MCF 10A (cell line): ENCODE measurements at regions not wholly inside any gene's neighbourhood (a gene's known extent, or its start where the extent isn't known, plus 50 kb on each side); places are given as distances from the start of the nearest gene placed in this dataset.
A peak's percentile ranks its signal among the peaks of the same experiment; 100 is the strongest.

ENCODE experiments used
- BruUV-seq: library from RNA; stranded (reverse); fragments of 400-500 nt; replicated peaks from 2 replicates; lab custom pipeline; 2021; lab: Mats Ljungman, UMichigan
- CTCF ChIA-PET: fragments of 300-600 bp; sonication (Branson Sonifier 250); formaldehyde crosslinking; extraction: SDS; loops from one replicate; lab custom pipeline; 2021; ENCODE audit warnings: antibody characterized with exemption, inconsistent platforms; lab: Yijun Ruan, JAX
- POLR2A ChIA-PET: fragments of 300-600, 350-650 bp; sonication (Branson Sonifier 250); formaldehyde crosslinking; extraction: SDS; loops from one replicate; lab custom pipeline; 2020; ENCODE audit warnings: antibody characterized with exemption, inconsistent platforms; lab: Yijun Ruan, JAX
- DNase-seq: peaks from one replicate; pipeline ENCODE4 v3.0.0-alpha.2; 2018; ENCODE audit not compliant: unreplicated experiment
- H3K27ac Mint-ChIP-seq: one replicate; pipeline ENCODE4 v1.8.0; 2022; ENCODE audit warnings: mild to moderate bottlenecking, low read depth, mixed read lengths; ENCODE audit not compliant: unreplicated experiment
- H3K27me3 Mint-ChIP-seq: one replicate; pipeline ENCODE4 v1.8.0; 2022; ENCODE audit warnings: mixed read lengths; ENCODE audit not compliant: insufficient read depth, unreplicated experiment
- H3K36me3 Mint-ChIP-seq: one replicate; pipeline ENCODE4 v1.8.0; 2022; ENCODE audit warnings: mild to moderate bottlenecking, moderate library complexity, mixed read lengths; ENCODE audit not compliant: insufficient read depth, unreplicated experiment
- H3K4me1 Mint-ChIP-seq: one replicate; pipeline ENCODE4 v1.8.0; 2022; ENCODE audit warnings: mixed read lengths; ENCODE audit not compliant: insufficient read depth, unreplicated experiment
- H3K4me3 Mint-ChIP-seq: one replicate; pipeline ENCODE4 v1.8.0; 2022; ENCODE audit warnings: mild to moderate bottlenecking, moderate library complexity, mixed read lengths; ENCODE audit not compliant: unreplicated experiment
- H3K9me3 Mint-ChIP-seq: one replicate; pipeline ENCODE4 v1.8.0; 2022; ENCODE audit warnings: mixed read lengths; ENCODE audit not compliant: unreplicated experiment
- CTCF ChIP-seq: fragments of 200-600 bp; IDR thresholded peaks from one replicate; pipeline ENCODE4 v1.8.0; 2022; ENCODE audit warnings: antibody characterized with exemption, mild to moderate bottlenecking; ENCODE audit not compliant: unreplicated experiment
- intact Hi-C: fragments of 100-400 bp; cut with micrococcal nuclease; formaldehyde crosslinking; loops from 2 replicates; pipeline ENCODE4 v1.14.1; 2022

DNA sequence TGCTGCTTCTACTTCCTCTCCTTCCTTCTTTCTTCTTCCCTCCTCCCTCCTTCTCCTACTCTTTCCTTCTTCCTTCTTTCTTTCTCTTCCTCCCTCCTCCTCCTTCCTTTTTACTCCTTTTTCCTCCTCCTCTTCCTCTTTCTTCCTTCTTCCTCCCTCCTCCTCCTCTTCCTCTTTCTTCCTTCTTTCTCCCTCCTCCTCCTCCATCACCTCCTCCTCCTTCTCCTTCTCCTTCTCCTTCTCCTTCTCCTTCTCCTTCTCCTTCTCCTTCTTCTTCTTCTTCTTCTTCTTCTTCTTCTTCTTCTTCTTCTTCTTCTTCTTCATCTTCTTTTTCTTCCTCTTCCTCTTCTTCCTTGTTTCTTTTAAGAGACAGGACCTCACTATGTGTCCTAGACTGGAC, 224.0 kb downstream of the NR2F2 start:
- DNase-seq: no peak
- BruUV-seq: no TSS peak
- Mint-ChIP-seq H3K9me3 (no peaks in the 10 kb centered on the region), H3K27me3 (peaks cover 11% of the 10 kb centered on the region), H3K4me3 (no peak overlapping the region), H3K36me3 (no peaks in the 10 kb centered on the region), H3K4me1 (no peaks in the 10 kb centered on the region), H3K27ac (no peak overlapping the region)
- POLR2A ChIA-PET: no interaction called here
- TF ChIP-seq CTCF: no peak
- CTCF ChIA-PET: no interaction called here
- intact Hi-C loops: no loop called here

GRCh38 chr15:96559087-96559486, 228.6 kb downstream of the NR2F2 start:
- no TSS peak for BruUV-seq
- peaks cover 8% of the 10 kb centered on the region for H3K4me1 Mint-ChIP-seq

DNA sequence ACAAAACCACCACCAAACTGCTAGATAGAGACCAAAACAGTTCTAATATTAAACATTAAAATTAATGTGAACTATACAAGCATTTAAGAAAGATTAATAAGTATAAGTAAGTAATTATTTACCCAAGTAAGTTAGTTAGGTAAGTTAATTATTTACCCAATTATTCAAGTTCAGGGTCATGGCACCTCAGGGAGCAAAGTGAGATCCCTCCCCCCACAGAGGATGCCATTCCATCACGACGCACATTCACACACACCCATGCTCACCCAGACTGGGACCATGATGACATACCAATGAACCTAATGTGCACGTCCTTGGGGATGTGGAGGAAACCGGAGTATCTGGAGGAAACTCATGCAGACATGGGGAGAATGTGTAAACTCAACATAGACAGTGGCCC, 229.1 kb downstream of the NR2F2 start:
- DNase-seq: no peak
- Mint-ChIP-seq H3K9me3 (no peaks in the 10 kb centered on the region), H3K4me3 (no peak overlapping the region), H3K27me3 (peaks cover 6% of the 10 kb centered on the region), H3K36me3 (no peaks in the 10 kb centered on the region), H3K27ac (no peak overlapping the region), H3K4me1 (peaks cover 12% of the 10 kb centered on the region)
- BruUV-seq: no TSS peak
- no peak for TF ChIP-seq CTCF
- intact Hi-C loops: no loop called here
- POLR2A ChIA-PET: no interaction called here
- CTCF ChIA-PET: no interaction called here

More at GRCh38 chr15:96559087-96559486, 228.6 kb downstream of the NR2F2 start:
- no peak for DNase-seq
- Mint-ChIP-seq H3K4me3 (no peak overlapping the region), H3K9me3 (no peaks in the 10 kb centered on the region), H3K27ac (no peak overlapping the region), H3K27me3 (peaks cover 11% of the 10 kb centered on the region), H3K36me3 (no peaks in the 10 kb centered on the region)
- ChIA-PET CTCF (no interaction called here), POLR2A (no interaction called here)
- intact Hi-C loops: no loop called here
- TF ChIP-seq CTCF: no peak

- Mint-ChIP-seq H3K27me3 (no peaks in the 10 kb centered on the region), H3K4me3 (no peak overlapping the region), H3K4me1 (peaks cover 18% of the 10 kb centered on the region), H3K36me3 (no peaks in the 10 kb centered on the region), H3K9me3 (no peaks in the 10 kb centered on the region), H3K27ac (no peak overlapping the region)
- BruUV-seq: no TSS peak
- TF ChIP-seq CTCF: no peak
- DNase-seq: peak; percentile 53
- ChIA-PET CTCF (interaction anchor here (0.6 to 1.1 kb wide), 2 partner anchors 88 to 215 kb away, joined by 3 read pairs; no protein-coding TSS in a partner anchor), POLR2A (no interaction called here)
- intact Hi-C loops: no loop called here
Measured at GRCh38 chr15:96560246-96560895, 229.9 kb downstream of the NR2F2 start.
